ENCODE measurements at regions not wholly inside any gene's neighbourhood (a gene's known extent, or its start where the extent isn't known, plus 50 kb on each side); places are given as distances from the start of the nearest gene placed in this dataset.

DNA sequence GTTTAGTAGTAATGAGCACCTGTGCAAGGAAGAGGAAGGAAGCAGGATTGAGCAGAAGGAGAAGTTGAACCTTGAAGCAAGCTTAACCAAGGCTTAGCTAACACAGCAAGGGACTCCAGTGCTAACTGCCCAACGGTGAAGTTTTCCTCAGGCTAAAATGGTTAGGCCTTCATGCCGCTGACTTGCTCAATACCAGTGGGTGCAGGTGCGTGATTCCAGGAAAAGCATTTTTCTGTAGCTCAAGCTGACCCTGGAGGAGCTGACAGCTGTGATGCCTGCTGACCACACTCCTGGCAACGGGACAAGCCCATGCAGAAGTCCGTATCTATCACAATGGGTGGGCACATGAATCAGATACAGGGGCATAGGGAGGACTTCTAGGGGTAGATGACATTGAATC, 76.5 kb upstream of the FGGY start:
- no peaks in the 10 kb centered on the region for H3K27me3 ChIP-seq (ENCODE audit: insufficient read depth, low read depth, severe bottlenecking)
- no peak overlapping the region for H3K27ac ChIP-seq
- H3K36me3 ChIP-seq = no peaks in the 10 kb centered on the region
- no peak overlapping the region for H3K4me3 ChIP-seq (ENCODE audit: low read depth, low read length)
- TF ChIP-seq, protein P1, sequence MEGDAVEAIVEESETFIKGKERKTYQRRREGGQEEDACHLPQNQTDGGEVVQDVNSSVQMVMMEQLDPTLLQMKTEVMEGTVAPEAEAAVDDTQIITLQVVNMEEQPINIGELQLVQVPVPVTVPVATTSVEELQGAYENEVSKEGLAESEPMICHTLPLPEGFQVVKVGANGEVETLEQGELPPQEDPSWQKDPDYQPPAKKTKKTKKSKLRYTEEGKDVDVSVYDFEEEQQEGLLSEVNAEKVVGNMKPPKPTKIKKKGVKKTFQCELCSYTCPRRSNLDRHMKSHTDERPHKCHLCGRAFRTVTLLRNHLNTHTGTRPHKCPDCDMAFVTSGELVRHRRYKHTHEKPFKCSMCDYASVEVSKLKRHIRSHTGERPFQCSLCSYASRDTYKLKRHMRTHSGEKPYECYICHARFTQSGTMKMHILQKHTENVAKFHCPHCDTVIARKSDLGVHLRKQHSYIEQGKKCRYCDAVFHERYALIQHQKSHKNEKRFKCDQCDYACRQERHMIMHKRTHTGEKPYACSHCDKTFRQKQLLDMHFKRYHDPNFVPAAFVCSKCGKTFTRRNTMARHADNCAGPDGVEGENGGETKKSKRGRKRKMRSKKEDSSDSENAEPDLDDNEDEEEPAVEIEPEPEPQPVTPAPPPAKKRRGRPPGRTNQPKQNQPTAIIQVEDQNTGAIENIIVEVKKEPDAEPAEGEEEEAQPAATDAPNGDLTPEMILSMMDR (IDR thresholded peaks at IDR 0.05; ENCODE audit: low read depth, low read length) = no peak
- DNase-seq = no peak
- no peaks in the 10 kb centered on the region for H3K9me3 ChIP-seq (ENCODE audit: severe bottlenecking)

DNA sequence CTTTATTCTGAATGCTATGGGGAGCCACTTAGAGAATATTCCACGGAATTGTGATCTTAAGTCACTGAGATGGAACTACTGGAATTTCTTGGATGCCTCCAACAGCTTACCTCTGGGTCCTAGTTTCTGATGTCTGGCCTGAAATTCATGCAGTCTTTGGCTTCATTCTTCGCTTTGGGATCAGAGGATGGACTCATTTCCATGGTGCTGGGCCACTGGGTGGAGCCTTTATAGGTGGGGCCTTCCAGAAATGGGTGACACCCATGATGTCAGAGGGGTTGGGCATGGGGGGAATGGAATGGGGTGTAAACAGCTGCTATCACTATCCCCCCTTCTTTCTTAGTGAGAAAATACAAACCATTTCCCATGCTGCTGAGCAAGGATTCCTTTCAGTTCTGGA, 73.7 kb upstream of the FGGY start:
- Histone ChIP-seq H3K4me3 (ENCODE audit: low read depth, low read length) (no peak overlapping the region), H3K27ac (no peak overlapping the region), H3K27me3 (ENCODE audit: insufficient read depth, low read depth, severe bottlenecking) (no peaks in the 10 kb centered on the region), H3K36me3 (no peaks in the 10 kb centered on the region), H3K9me3 (ENCODE audit: severe bottlenecking) (no peaks in the 10 kb centered on the region)
- DNase-seq = no peak
- TF ChIP-seq, protein P1 (IDR thresholded peaks at IDR 0.05; ENCODE audit: low read depth, low read length) = no peak

- Histone ChIP-seq H3K9me3 (ENCODE audit: severe bottlenecking) (no peaks in the 10 kb centered on the region), H3K36me3 (no peaks in the 10 kb centered on the region), H3K4me3 (ENCODE audit: low read depth, low read length) (no peak overlapping the region), H3K27ac (no peak overlapping the region), H3K27me3 (ENCODE audit: insufficient read depth, low read depth, severe bottlenecking) (no peaks in the 10 kb centered on the region)
- TF ChIP-seq, protein P1 (IDR thresholded peaks at IDR 0.05; ENCODE audit: low read depth, low read length) = no peak
- DNase-seq = no peak
Measured at GRCh38 chr1:59223989-59224634, 72.8 kb upstream of the FGGY start.

GRCh38 chr1:59225594-59226316, 71.1 kb upstream of the FGGY start:
- Histone ChIP-seq H3K9me3 (ENCODE audit: severe bottlenecking) (no peaks in the 10 kb centered on the region), H3K36me3 (no peaks in the 10 kb centered on the region), H3K27ac (no peak overlapping the region), H3K27me3 (ENCODE audit: insufficient read depth, low read depth, severe bottlenecking) (no peaks in the 10 kb centered on the region), H3K4me3 (ENCODE audit: low read depth, low read length) (no peak overlapping the region)
- no peak for DNase-seq
- TF ChIP-seq, protein P1 (IDR thresholded peaks at IDR 0.05; ENCODE audit: low read depth, low read length) = no peak

GRCh38 chr1:59229138-59229537, 67.8 kb upstream of the FGGY start:
- Histone ChIP-seq H3K36me3 (no peaks in the 10 kb centered on the region), H3K27ac (no peak overlapping the region), H3K27me3 (ENCODE audit: insufficient read depth, low read depth, severe bottlenecking) (no peaks in the 10 kb centered on the region), H3K4me3 (ENCODE audit: low read depth, low read length) (no peak overlapping the region), H3K9me3 (ENCODE audit: severe bottlenecking) (no peaks in the 10 kb centered on the region)
- TF ChIP-seq, protein P1 (IDR thresholded peaks at IDR 0.05; ENCODE audit: low read depth, low read length) = no peak
- no peak for DNase-seq
